ENCODE measurements at regions not wholly inside any gene's neighbourhood (a gene's known extent, or its start where the extent isn't known, plus 50 kb on each side); places are given as distances from the start of the nearest gene placed in this dataset.

GRCh38 chr7:81040496-81040895, 121.6 kb upstream of the SEMA3C start:
- Mint-ChIP-seq H3K27me3 (ENCODE audit: insufficient read depth, unreplicated experiment) (no peaks in the 10 kb centered on the region), H3K36me3 (ENCODE audit: insufficient read depth, unreplicated experiment) (no peaks in the 10 kb centered on the region), H3K27ac (ENCODE audit: low read depth, unreplicated experiment) (no peak overlapping the region), H3K4me1 (ENCODE audit: insufficient read depth, unreplicated experiment) (peaks cover under 1% of the 10 kb centered on the region), H3K4me3 (ENCODE audit: unreplicated experiment) (no peak overlapping the region), H3K9me3 (ENCODE audit: unreplicated experiment) (peaks cover 1% of the 10 kb centered on the region)
- intact Hi-C loops (cut with micrococcal nuclease) = no loop called here
- ChIA-PET CTCF (interaction anchor here (0.6 kb wide), 1 partner anchor 35 kb away, joined by 3 read pairs; no protein-coding TSS in a partner anchor), POLR2A (no interaction called here)
- no peak for DNase-seq (ENCODE audit: unreplicated experiment)
- no TSS peak for BruUV-seq (replicated peaks)
- no peak for TF ChIP-seq CTCF (IDR thresholded peaks at IDR 0.05; ENCODE audit: unreplicated experiment)

GRCh38 chr7:81036871-81037270, 118.0 kb upstream of the SEMA3C start:
- POLR2A ChIA-PET = interaction anchor here (0.6 to 1.0 kb wide), 2 partner anchors 9 to 648 kb away, joined by 3 to 4 read pairs; no protein-coding TSS in a partner anchor
- intact Hi-C loops (cut with micrococcal nuclease) = no loop called here
- no peak for DNase-seq (ENCODE audit: unreplicated experiment)
- H3K27ac Mint-ChIP-seq (ENCODE audit: low read depth, unreplicated experiment) = no peak overlapping the region
- no peaks in the 10 kb centered on the region for H3K4me1 Mint-ChIP-seq (ENCODE audit: insufficient read depth, unreplicated experiment)
- no peaks in the 10 kb centered on the region for H3K27me3 Mint-ChIP-seq (ENCODE audit: insufficient read depth, unreplicated experiment)
- BruUV-seq (replicated peaks) = no TSS peak
- CTCF ChIA-PET = no interaction called here
- TF ChIP-seq CTCF (IDR thresholded peaks at IDR 0.05; ENCODE audit: unreplicated experiment) = no peak
- no peak overlapping the region for H3K4me3 Mint-ChIP-seq (ENCODE audit: unreplicated experiment)
- H3K36me3 Mint-ChIP-seq (ENCODE audit: insufficient read depth, unreplicated experiment) = no peaks in the 10 kb centered on the region
- H3K9me3 Mint-ChIP-seq (ENCODE audit: unreplicated experiment) = no peaks in the 10 kb centered on the region

GRCh38 chr7:81036057-81036456, 117.2 kb upstream of the SEMA3C start:
- CTCF ChIA-PET = no interaction called here
- no peaks in the 10 kb centered on the region for H3K27me3 Mint-ChIP-seq (ENCODE audit: insufficient read depth, unreplicated experiment)
- intact Hi-C loops (cut with micrococcal nuclease) = no loop called here
- DNase-seq (ENCODE audit: unreplicated experiment) = no peak
- no peaks in the 10 kb centered on the region for H3K36me3 Mint-ChIP-seq (ENCODE audit: insufficient read depth, unreplicated experiment)
- no TSS peak for BruUV-seq (replicated peaks)
- POLR2A ChIA-PET = interaction anchor here (0.6 to 1.0 kb wide), 3 partner anchors 8 to 648 kb away, joined by 3 to 4 read pairs (median 3); no protein-coding TSS in a partner anchor
- no peak for TF ChIP-seq CTCF (IDR thresholded peaks at IDR 0.05; ENCODE audit: unreplicated experiment)
- no peaks in the 10 kb centered on the region for H3K9me3 Mint-ChIP-seq (ENCODE audit: unreplicated experiment)
- no peak overlapping the region for H3K27ac Mint-ChIP-seq (ENCODE audit: low read depth, unreplicated experiment)
- H3K4me1 Mint-ChIP-seq (ENCODE audit: insufficient read depth, unreplicated experiment) = no peaks in the 10 kb centered on the region
- H3K4me3 Mint-ChIP-seq (ENCODE audit: unreplicated experiment) = no peak overlapping the region

GRCh38 chr7:81031996-81032395, 113.1 kb upstream of the SEMA3C start:
- no peak overlapping the region for H3K4me3 Mint-ChIP-seq (ENCODE audit: unreplicated experiment)
- BruUV-seq (replicated peaks) = no TSS peak
- CTCF ChIA-PET = no interaction called here

More at GRCh38 chr7:81031996-81032395, 113.1 kb upstream of the SEMA3C start:
- H3K27ac Mint-ChIP-seq (ENCODE audit: low read depth, unreplicated experiment) = no peak overlapping the region
- no peaks in the 10 kb centered on the region for H3K36me3 Mint-ChIP-seq (ENCODE audit: insufficient read depth, unreplicated experiment)
- no peaks in the 10 kb centered on the region for H3K9me3 Mint-ChIP-seq (ENCODE audit: unreplicated experiment)
- no peaks in the 10 kb centered on the region for H3K4me1 Mint-ChIP-seq (ENCODE audit: insufficient read depth, unreplicated experiment)
- POLR2A ChIA-PET = no interaction called here
- no peaks in the 10 kb centered on the region for H3K27me3 Mint-ChIP-seq (ENCODE audit: insufficient read depth, unreplicated experiment)
- intact Hi-C loops (cut with micrococcal nuclease) = no loop called here
- TF ChIP-seq CTCF (IDR thresholded peaks at IDR 0.05; ENCODE audit: unreplicated experiment) = no peak
- DNase-seq (ENCODE audit: unreplicated experiment) = no peak
